RWPE1 (cell line): ENCODE measurements at regions not wholly inside any gene's neighbourhood (a gene's known extent, or its start where the extent isn't known, plus 50 kb on each side); places are given as distances from the start of the nearest gene placed in this dataset.

ENCODE experiments used
- CTCF ChIA-PET: fragments of 350-600 bp; sonication (Branson Sonifier 250); formaldehyde crosslinking; extraction: SDS; loops from one replicate; lab custom pipeline; 2021; lab: Yijun Ruan, JAX
- POLR2A ChIA-PET: fragments of 400-600 bp; formaldehyde crosslinking; extraction: SDS; loops from one replicate; lab custom pipeline; 2020; ENCODE audit warnings: antibody characterized with exemption; ENCODE audit not compliant: low non-redundant PET; lab: Yijun Ruan, JAX
- DNase-seq: peaks from one replicate; pipeline ENCODE4 v3.0.0; 2012; ENCODE audit warnings: low spot score
- H3K27ac ChIP-seq: fragments of 450-650 bp; 2 replicates; pipeline ENCODE4 v1.5.1; 2017
- TF ChIP-seq, protein P1 (sequence below): fragments of 450-650 bp; conservative IDR thresholded peaks from 2 replicates; pipeline ENCODE4 v1.5.1; 2017; ENCODE audit warnings: low read depth, mild to moderate bottlenecking

GRCh38 chr21:38716942-38717341 lies 88.8 kb upstream of the ETS2 start:
- H3K27ac ChIP-seq, result no peak overlapping the region
- TF ChIP-seq, protein P1, sequence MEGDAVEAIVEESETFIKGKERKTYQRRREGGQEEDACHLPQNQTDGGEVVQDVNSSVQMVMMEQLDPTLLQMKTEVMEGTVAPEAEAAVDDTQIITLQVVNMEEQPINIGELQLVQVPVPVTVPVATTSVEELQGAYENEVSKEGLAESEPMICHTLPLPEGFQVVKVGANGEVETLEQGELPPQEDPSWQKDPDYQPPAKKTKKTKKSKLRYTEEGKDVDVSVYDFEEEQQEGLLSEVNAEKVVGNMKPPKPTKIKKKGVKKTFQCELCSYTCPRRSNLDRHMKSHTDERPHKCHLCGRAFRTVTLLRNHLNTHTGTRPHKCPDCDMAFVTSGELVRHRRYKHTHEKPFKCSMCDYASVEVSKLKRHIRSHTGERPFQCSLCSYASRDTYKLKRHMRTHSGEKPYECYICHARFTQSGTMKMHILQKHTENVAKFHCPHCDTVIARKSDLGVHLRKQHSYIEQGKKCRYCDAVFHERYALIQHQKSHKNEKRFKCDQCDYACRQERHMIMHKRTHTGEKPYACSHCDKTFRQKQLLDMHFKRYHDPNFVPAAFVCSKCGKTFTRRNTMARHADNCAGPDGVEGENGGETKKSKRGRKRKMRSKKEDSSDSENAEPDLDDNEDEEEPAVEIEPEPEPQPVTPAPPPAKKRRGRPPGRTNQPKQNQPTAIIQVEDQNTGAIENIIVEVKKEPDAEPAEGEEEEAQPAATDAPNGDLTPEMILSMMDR, result no peak
- POLR2A ChIA-PET, result no interaction called here
- CTCF ChIA-PET, result no interaction called here
- DNase-seq, result no peak

- CTCF ChIA-PET, result interaction anchor here (0.6 to 1.0 kb wide), 3 partner anchors 13 to 206 kb away, joined by 3 to 4 read pairs (median 3); no protein-coding TSS in a partner anchor
- POLR2A ChIA-PET, result no interaction called here
- no peak for DNase-seq
- H3K27ac ChIP-seq, result no peak overlapping the region
- TF ChIP-seq, protein P1, result no peak
These were observed 87.2 kb upstream of the ETS2 start for GRCh38 chr21:38718481-38718880.

GRCh38 chr21:38720074-38720473 lies 85.7 kb upstream of the ETS2 start:
- TF ChIP-seq, protein P1, result no peak
- CTCF ChIA-PET, result interaction anchor here (0.7 kb wide), 1 partner anchor 226 kb away, joined by 3 read pairs; no protein-coding TSS in a partner anchor
- POLR2A ChIA-PET, result no interaction called here
- no peak for DNase-seq
- no peak overlapping the region for H3K27ac ChIP-seq

DNA sequence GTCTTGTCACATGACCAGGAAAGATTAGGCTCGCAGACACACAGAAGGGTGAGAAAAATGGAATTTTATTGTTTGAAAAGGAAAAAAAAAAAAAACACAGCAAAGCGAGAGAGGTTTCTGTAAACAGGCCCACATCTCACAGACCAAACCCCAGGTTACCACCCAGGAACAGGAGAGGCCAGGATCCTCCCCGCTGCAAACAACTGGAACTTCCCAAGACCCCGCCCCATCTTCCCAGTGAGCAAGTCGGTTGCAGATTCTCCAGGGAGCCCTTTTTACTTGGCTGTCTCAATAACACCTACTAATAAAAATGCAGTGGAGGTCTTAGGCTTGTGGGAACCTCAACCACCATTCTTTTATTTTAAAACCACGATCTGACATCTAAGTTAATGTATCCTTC lies 84.7 kb upstream of the ETS2 start:
- H3K27ac ChIP-seq, result no peak overlapping the region
- ChIA-PET CTCF (interaction anchor here (1.8 kb wide), 1 partner anchor 417 kb away, joined by 5 read pairs; no protein-coding TSS in a partner anchor), POLR2A (no interaction called here)
- no peak for DNase-seq
- TF ChIP-seq, protein P1, result no peak

DNA sequence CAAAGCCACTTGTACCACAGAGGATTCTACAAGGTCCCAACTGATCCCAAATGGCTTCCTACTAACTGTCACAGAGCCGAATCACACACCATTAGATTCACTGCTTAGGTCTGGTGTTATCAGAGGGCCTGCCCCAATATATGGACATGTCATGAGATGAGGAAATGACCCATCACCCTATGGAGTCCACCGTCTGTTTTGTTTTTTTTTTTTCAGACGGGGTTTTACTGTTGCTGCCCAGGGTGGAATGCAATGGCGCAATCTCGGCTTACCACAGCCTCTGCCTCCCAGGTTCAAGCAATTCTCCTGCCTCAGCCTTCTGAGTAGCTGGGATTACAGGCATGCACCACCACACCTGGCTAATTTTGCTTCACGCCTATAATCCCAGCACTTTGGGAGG lies 83.8 kb upstream of the ETS2 start:
- ChIA-PET POLR2A (no interaction called here), CTCF (interaction anchor here (1.8 kb wide), 1 partner anchor 416 kb away, joined by 5 read pairs; no protein-coding TSS in a partner anchor)
- TF ChIP-seq, protein P1, result no peak
- DNase-seq, result no peak
- H3K27ac ChIP-seq, result no peak overlapping the region

DNA sequence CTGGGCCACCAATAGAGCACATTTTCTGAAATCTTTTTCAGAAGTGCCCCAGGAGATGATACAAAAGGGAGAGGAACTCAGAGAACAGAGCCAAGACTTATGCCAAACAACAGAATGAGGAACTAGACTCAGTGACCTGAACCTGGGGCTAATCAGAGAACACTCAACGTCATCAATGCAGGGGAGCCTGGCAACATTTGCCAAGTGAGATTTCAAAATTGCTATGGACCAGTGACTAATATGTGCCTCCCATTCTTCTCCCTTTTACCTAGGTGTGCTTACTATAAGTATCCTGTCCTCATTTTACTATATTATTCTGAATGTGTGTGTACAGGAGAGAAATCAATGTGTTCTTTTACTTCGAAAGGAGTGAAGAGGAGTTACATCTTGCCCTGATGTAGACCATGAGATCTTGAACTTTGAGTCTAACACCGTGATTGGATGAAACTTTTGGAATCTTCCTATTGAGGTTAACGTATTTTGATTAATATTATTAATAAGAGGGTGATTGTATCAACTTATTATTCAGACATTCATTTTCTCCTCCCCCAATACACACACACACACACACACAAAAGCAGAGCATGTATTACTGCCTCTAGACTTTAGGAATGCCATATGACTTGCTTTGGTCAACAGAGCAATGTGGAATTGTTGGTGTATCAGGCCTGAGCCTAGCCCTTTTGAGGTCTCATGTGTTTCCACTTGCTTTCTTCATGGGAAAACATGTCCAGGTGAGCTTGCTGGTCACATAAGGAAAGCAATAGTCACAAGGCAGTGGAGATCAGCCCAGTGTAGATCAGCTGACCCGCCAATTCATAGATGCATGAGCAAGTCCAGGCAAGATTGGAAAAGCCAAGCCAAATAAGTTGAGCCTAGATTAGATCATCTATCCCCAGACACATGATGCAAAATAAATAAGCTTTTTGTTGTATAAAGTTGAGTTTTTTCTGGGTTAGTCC lies 80.3 kb upstream of the ETS2 start:
- ChIA-PET CTCF (interaction anchor here (1.0 to 1.3 kb wide), 2 partner anchors 9 to 413 kb away, joined by 3 to 4 read pairs; no protein-coding TSS in a partner anchor), POLR2A (no interaction called here)
- TF ChIP-seq, protein P1, result no peak
- no peak overlapping the region for H3K27ac ChIP-seq
- DNase-seq, result peak; percentile 21
